Lung (tissue), 11 donors: ENCODE measurements at regions not wholly inside any gene's neighbourhood (a gene's known extent, or its start where the extent isn't known, plus 50 kb on each side); places are given as distances from the start of the nearest gene placed in this dataset.
"Not testable (repeated sequence)": the region's sequence is repeated elsewhere in the genome, so short reads cannot be mapped to it uniquely, and the experiment has no call there.

Experiments
- ATAC-seq: fragments of 200-7000 bp; cut with Tn5 transposase; one replicate; pipeline ENCODE4 v1.9.1; 2020; ENCODE audit warnings: moderate number of reproducible peaks; ENCODE audit not compliant: insufficient read depth, low FRiP score
- DNase-seq, 3 donors: peaks; one replicate each; pipeline ENCODE4 v3.0.0-alpha.2; 2013 to 2017
- H3K27ac ChIP-seq, 2 donors: one replicate each; pipeline ENCODE4 v1.5.1; 2013; ENCODE audit warnings: mild to moderate bottlenecking in 2 of 2, moderate library complexity in 2 of 2, control low read depth in 1 of 2, inconsistent platforms in 1 of 2, low read depth in 1 of 2, low read length in 1 of 2
- H3K27me3 ChIP-seq, 3 donors: one replicate each; pipeline ENCODE4 v1.5.1; 2013; ENCODE audit warnings: low read length in 2 of 3; ENCODE audit not compliant: control insufficient read depth in 3 of 3, insufficient read depth in 3 of 3
- H3K36me3 ChIP-seq, 4 donors: one replicate each; pipeline ENCODE4 v1.5.1; 2013; ENCODE audit warnings: low read length in 4 of 4, mild to moderate bottlenecking in 1 of 4, moderate library complexity in 1 of 4; ENCODE audit not compliant: control insufficient read depth in 4 of 4, insufficient read depth in 4 of 4
- H3K4me1 ChIP-seq, 5 donors: one replicate each; pipeline ENCODE4 v1.5.1; 2013; ENCODE audit warnings: low read length in 5 of 5, mild to moderate bottlenecking in 2 of 5, moderate library complexity in 1 of 5; ENCODE audit not compliant: control insufficient read depth in 5 of 5, insufficient read depth in 5 of 5
- H3K4me3 ChIP-seq: one replicate; pipeline ENCODE4 v1.5.1; 2013; ENCODE audit warnings: mild to moderate bottlenecking, control low read depth, moderate library complexity
- H3K9ac ChIP-seq, 2 donors: one replicate each; pipeline ENCODE4 v1.5.1; 2013; ENCODE audit warnings: low read length in 2 of 2, control low read depth in 1 of 2; ENCODE audit not compliant: insufficient read depth in 1 of 2
- H3K9me3 ChIP-seq, 4 donors: one replicate each; pipeline ENCODE4 v1.5.1; 2013; ENCODE audit warnings: low read length in 3 of 4, mild to moderate bottlenecking in 1 of 4, moderate library complexity in 1 of 4; ENCODE audit not compliant: control insufficient read depth in 4 of 4, insufficient read depth in 3 of 4
- WGBS, 2 donors: extraction: QIAGEN DNeasy Blood & Tissue Kit; methylation state at CpG; one replicate each; pipeline ENCODE4 v1.1.7; 2013; 5-methylcytosine and 5-hydroxymethylcytosine counted together
- TF ChIP-seq, protein P1 (sequence below): IDR thresholded peaks from 2 replicates; pipeline ENCODE4 v1.5.1; 2012; ENCODE audit warnings: mild to moderate bottlenecking; ENCODE audit errors: control extremely low read depth, extremely low read depth
- donor health status: control.
- donor health status: control.
- donor health status: Bipolar disorder and iron deficiency.
- donor health status: healthy.
- donor health status: DM: yes; HTN: yes; CAD: no.

GRCh38 chr2:234793212-234793785, 158.5 kb upstream of the SH3BP4 start:
- Histone ChIP-seq H3K9me3 (no peaks in the 10 kb centered on the region), H3K4me3 (no peak overlapping the region), H3K36me3 (no peaks in the 10 kb centered on the region), H3K9ac (no peak overlapping the region), H3K27ac (no peak overlapping the region), H3K4me1 (peaks cover 0 to 21% (median 9%) of the 10 kb centered on the region in 5 donors), H3K27me3 (no peaks in the 10 kb centered on the region)
- TF ChIP-seq, protein P1, sequence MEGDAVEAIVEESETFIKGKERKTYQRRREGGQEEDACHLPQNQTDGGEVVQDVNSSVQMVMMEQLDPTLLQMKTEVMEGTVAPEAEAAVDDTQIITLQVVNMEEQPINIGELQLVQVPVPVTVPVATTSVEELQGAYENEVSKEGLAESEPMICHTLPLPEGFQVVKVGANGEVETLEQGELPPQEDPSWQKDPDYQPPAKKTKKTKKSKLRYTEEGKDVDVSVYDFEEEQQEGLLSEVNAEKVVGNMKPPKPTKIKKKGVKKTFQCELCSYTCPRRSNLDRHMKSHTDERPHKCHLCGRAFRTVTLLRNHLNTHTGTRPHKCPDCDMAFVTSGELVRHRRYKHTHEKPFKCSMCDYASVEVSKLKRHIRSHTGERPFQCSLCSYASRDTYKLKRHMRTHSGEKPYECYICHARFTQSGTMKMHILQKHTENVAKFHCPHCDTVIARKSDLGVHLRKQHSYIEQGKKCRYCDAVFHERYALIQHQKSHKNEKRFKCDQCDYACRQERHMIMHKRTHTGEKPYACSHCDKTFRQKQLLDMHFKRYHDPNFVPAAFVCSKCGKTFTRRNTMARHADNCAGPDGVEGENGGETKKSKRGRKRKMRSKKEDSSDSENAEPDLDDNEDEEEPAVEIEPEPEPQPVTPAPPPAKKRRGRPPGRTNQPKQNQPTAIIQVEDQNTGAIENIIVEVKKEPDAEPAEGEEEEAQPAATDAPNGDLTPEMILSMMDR, result no peak
- DNase-seq (no peak), ATAC-seq (no peak)
- 89% methylated on average over 8 of the region's 8 CpGs for WGBS, 2 donors

DNA sequence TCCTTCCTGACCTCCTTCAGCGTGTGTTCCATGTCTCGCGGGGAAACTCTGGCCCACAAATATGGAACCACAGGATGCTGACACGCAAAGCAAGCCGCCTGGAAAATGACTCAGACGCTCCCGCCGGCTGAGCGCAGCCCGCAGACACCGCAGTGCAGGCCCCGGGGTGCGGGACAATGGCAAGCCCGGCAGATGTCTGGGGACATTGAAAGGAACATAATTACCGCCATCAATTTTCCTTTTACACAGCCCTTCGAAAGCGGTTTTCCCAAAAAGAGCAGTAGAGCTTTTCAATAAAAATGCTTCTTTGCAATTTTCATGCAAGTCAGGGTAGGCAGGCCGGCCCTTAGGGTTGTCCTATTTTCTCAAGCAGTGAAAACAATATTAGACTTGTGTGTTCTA, 159.2 kb upstream of the SH3BP4 start:
- TF ChIP-seq, protein P1, result no peak
- peaks cover 0 to 21% (median 9%) of the 10 kb centered on the region in 5 donors for H3K4me1 ChIP-seq
- H3K36me3 ChIP-seq, result no peaks in the 10 kb centered on the region
- ATAC-seq (no peak), DNase-seq (no peak)
- no peak overlapping the region for H3K27ac ChIP-seq
- WGBS, 2 donors, result 95% methylated on average over 18 of the region's 18 CpGs
- H3K27me3 ChIP-seq, result no peaks in the 10 kb centered on the region
- no peak overlapping the region for H3K4me3 ChIP-seq
- H3K9ac ChIP-seq, result no peak overlapping the region
- no peaks in the 10 kb centered on the region for H3K9me3 ChIP-seq

GRCh38 chr2:234792096-234792495, 159.7 kb upstream of the SH3BP4 start:
- not testable (repeated sequence) for H3K36me3 ChIP-seq, H3K27me3 ChIP-seq, H3K4me3 ChIP-seq, ATAC-seq, H3K9ac ChIP-seq, DNase-seq, H3K27ac ChIP-seq, H3K9me3 ChIP-seq
- H3K4me1 ChIP-seq, result peaks cover 0 to 21% (median 9%) of the 10 kb centered on the region in 5 donors
- WGBS, 2 donors, result 96 to 97% methylated on average over 8 of the region's 8 CpGs

DNA sequence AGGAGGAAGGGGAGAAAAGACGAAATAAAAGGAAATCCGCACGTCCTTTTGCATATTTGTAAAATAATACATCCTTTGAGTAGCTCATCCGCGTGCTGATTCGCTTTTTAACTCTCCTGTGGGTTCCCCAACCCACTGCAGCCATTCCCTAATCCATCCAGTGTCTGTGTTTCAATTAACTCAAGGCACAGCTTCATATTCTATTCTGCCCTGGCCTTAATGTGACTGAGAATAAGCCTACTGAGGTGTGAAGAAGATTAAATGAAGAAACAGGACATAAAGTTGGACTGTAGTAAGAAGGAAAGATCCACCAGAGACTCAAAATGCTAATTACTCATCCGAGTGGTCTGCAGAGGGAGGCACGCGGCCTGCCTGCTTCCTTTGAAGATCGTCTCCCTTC, 161.4 kb upstream of the SH3BP4 start:
- Histone ChIP-seq H3K36me3 (no peaks in the 10 kb centered on the region), H3K9me3 (peaks cover 0 to 5% (median 0%) of the 10 kb centered on the region in 4 donors), H3K9ac (no peak overlapping the region), H3K4me3 (no peak overlapping the region), H3K27ac (no peak overlapping the region), H3K27me3 (no peaks in the 10 kb centered on the region), H3K4me1 (peaks cover 0 to 9% (median 4%) of the 10 kb centered on the region in 5 donors)
- ATAC-seq (no peak), DNase-seq (no peak)
- 87 to 93% methylated on average over 10 of the region's 10 CpGs for WGBS, 2 donors
- TF ChIP-seq, protein P1, result no peak
